MM.1S (cell line): ENCODE measurements at regions not wholly inside any gene's neighbourhood (a gene's known extent, or its start where the extent isn't known, plus 50 kb on each side); places are given as distances from the start of the nearest gene placed in this dataset.

ENCODE experiments used
- DNase-seq: peaks from one replicate; pipeline ENCODE4 v3.0.0-alpha.2; 2015
- H2AFZ ChIP-seq: fragments of 300-600 bp; sonication (generic); 2 replicates; pipeline ENCODE4 v1.6.0; 2016; ENCODE audit warnings: antibody characterized with exemption, low read length
- H3F3A ChIP-seq: fragments of 300-600 bp; sonication (generic); 2 replicates; pipeline ENCODE4 v1.6.1; 2016; ENCODE audit warnings: mild to moderate bottlenecking, antibody characterized with exemption, low read length, moderate library complexity, mixed read lengths; ENCODE audit not compliant: insufficient read depth
- H3K27ac ChIP-seq: fragments of 300-600 bp; sonication (generic); 2 replicates; pipeline ENCODE4 v1.5.1; 2016; ENCODE audit warnings: mild to moderate bottlenecking, low read length
- H3K27me3 ChIP-seq: fragments of 300-600 bp; sonication (generic); replicated peaks from 2 replicates; pipeline ENCODE4 v1.6.0; 2016; ENCODE audit warnings: low read length; ENCODE audit not compliant: insufficient read depth
- H3K36me3 ChIP-seq: fragments of 300-600 bp; sonication (generic); replicated peaks from 2 replicates; pipeline ENCODE4 v1.6.1; 2016; ENCODE audit warnings: mild to moderate bottlenecking, low read length, mixed read lengths; ENCODE audit not compliant: insufficient read depth
- H3K4me1 ChIP-seq: fragments of 300-600 bp; sonication (generic); 2 replicates; pipeline ENCODE4 v1.6.1; 2016; ENCODE audit warnings: low read length, mixed read lengths
- H3K4me2 ChIP-seq: fragments of 300-600 bp; sonication (generic); 2 replicates; pipeline ENCODE4 v1.6.0; 2016; ENCODE audit warnings: low read depth, low read length
- H3K4me3 ChIP-seq: fragments of 300-600 bp; sonication (generic); 2 replicates; pipeline ENCODE4 v1.5.1; 2016; ENCODE audit warnings: low read length, mixed read lengths
- H3K79me2 ChIP-seq: fragments of 300-600 bp; sonication (generic); 2 replicates; pipeline ENCODE4 v1.6.1; 2016; ENCODE audit warnings: mixed run types, low read length, mixed read lengths
- H3K9ac ChIP-seq: fragments of 300-600 bp; sonication (generic); 2 replicates; pipeline ENCODE4 v1.6.1; 2016; ENCODE audit warnings: low read length, mixed read lengths
- H3K9me2 ChIP-seq: fragments of 300-600 bp; sonication (generic); replicated peaks from 2 replicates; pipeline ENCODE4 v1.6.1; 2016; ENCODE audit warnings: mild to moderate bottlenecking, low read length, mixed read lengths; ENCODE audit not compliant: insufficient read depth
- H3K9me3 ChIP-seq: fragments of 300-600 bp; sonication (generic); replicated peaks from 2 replicates; pipeline ENCODE4 v1.6.1; 2016; ENCODE audit warnings: mild to moderate bottlenecking, low read length, mixed read lengths; ENCODE audit not compliant: insufficient read depth
- H4K20me1 ChIP-seq: fragments of 300-600 bp; sonication (generic); 2 replicates; pipeline ENCODE4 v1.6.1; 2016; ENCODE audit warnings: mild to moderate bottlenecking, low read length, moderate library complexity, mixed read lengths; ENCODE audit not compliant: insufficient read depth
- EZH2 ChIP-seq: fragments of 300-600 bp; sonication (generic); optimal IDR thresholded peaks from 2 replicates; pipeline ENCODE3; 2017; ENCODE audit warnings: low read depth, mild to moderate bottlenecking, antibody characterized with exemption, low read length, mixed read lengths
- EZH2phosphoT487 ChIP-seq: fragments of 300-600 bp; sonication (generic); IDR thresholded peaks from 2 replicates; pipeline ENCODE4 v1.6.1; 2018; ENCODE audit warnings: antibody characterized with exemption, low read length
- TF ChIP-seq, protein P1 (sequence below): fragments of 300-600 bp; sonication (generic); IDR thresholded peaks from 2 replicates; pipeline ENCODE4 v1.5.1; 2016; ENCODE audit warnings: antibody characterized with exemption, low read length, mixed read lengths

DNA sequence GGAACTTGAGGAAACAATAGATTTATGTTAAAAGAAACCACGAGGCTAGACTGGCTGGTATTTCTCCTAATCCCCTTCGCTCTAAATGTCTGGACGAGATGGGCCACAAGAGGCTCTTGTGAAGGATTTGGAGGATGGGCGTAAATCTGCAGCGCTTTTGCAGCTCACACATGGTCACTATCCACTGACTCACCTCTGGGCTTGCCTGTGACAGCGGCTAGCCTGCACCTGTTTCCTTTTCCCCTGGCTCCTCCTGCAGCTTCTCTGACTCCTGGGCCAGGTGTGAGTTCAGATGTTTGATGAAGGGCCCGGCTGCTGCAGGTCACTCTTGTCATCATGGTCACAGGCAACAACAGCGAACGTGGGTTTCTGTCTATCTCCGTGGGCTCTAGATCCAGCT, 629.4 kb downstream of the CBLN4 start:
- DNase-seq: no peak
- TF ChIP-seq EZH2 (no peak), EZH2phosphoT487 (no peak)
- TF ChIP-seq, protein P1, sequence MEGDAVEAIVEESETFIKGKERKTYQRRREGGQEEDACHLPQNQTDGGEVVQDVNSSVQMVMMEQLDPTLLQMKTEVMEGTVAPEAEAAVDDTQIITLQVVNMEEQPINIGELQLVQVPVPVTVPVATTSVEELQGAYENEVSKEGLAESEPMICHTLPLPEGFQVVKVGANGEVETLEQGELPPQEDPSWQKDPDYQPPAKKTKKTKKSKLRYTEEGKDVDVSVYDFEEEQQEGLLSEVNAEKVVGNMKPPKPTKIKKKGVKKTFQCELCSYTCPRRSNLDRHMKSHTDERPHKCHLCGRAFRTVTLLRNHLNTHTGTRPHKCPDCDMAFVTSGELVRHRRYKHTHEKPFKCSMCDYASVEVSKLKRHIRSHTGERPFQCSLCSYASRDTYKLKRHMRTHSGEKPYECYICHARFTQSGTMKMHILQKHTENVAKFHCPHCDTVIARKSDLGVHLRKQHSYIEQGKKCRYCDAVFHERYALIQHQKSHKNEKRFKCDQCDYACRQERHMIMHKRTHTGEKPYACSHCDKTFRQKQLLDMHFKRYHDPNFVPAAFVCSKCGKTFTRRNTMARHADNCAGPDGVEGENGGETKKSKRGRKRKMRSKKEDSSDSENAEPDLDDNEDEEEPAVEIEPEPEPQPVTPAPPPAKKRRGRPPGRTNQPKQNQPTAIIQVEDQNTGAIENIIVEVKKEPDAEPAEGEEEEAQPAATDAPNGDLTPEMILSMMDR: no peak
- no peak overlapping the region for H2AFZ ChIP-seq
- no peaks in the 10 kb centered on the region for H3F3A ChIP-seq
- no peak overlapping the region for H3K9ac ChIP-seq
- no peak overlapping the region for H3K27ac ChIP-seq
- no peak overlapping the region for H3K4me3 ChIP-seq
- no peaks in the 10 kb centered on the region for H3K4me1 ChIP-seq
- no peaks in the 10 kb centered on the region for H3K27me3 ChIP-seq
- no peaks in the 10 kb centered on the region for H4K20me1 ChIP-seq
- no peaks in the 10 kb centered on the region for H3K79me2 ChIP-seq
- no peak overlapping the region for H3K4me2 ChIP-seq
- H3K9me3 ChIP-seq: no peaks in the 10 kb centered on the region
- no peaks in the 10 kb centered on the region for H3K9me2 ChIP-seq
- no peaks in the 10 kb centered on the region for H3K36me3 ChIP-seq

DNA sequence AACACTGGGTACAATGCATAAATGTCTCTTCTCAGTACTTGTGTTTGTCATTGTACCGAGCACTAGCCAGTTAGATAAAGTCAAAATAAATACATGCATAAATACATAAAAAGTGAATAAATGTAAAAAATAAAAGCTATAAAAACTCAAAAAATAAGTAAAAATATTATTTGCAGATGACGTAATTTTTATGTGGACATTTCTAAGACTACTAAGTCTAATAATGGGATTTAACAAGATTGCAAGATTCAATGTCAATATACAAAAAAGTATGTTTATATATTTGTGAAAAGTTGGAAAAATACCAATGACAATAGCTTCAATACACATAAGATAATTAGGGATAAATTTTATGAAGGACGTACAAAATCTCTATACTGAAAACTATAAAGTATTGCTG, 639.6 kb downstream of the CBLN4 start:
- Histone ChIP-seq H3K9ac (no peak overlapping the region), H2AFZ (no peak overlapping the region), H3K9me2 (no peaks in the 10 kb centered on the region), H4K20me1 (no peaks in the 10 kb centered on the region), H3K9me3 (no peaks in the 10 kb centered on the region), H3K4me1 (no peaks in the 10 kb centered on the region), H3K4me2 (no peak overlapping the region), H3F3A (no peaks in the 10 kb centered on the region), H3K4me3 (no peak overlapping the region), H3K27ac (no peak overlapping the region), H3K36me3 (no peaks in the 10 kb centered on the region), H3K27me3 (no peaks in the 10 kb centered on the region), H3K79me2 (no peaks in the 10 kb centered on the region)
- TF ChIP-seq EZH2phosphoT487 (no peak), EZH2 (no peak)
- TF ChIP-seq, protein P1: no peak
- no peak for DNase-seq

DNA sequence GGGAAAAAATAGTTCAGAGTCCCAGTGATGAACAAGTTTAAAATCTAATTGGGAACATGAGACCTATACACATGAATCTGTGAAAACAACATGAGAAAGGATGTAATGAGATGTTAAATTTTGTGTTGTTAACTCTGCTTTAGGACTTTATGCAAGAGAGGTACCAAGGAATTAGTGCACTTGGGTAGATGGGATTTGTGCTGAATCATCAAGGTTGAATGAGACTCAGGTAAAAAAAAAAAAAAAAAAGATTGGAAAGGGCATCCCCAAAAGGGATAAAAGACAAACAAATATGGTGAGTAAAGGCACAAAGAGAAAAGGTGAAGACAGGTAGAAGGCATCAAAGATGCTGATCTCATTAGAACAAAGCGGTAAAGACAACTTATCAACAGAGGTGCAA, 644.4 kb downstream of the CBLN4 start:
- no peak for TF ChIP-seq EZH2

GRCh38 chr20:55354720-55355119, 650.6 kb downstream of the CBLN4 start:
- no peak overlapping the region for H3K4me3 ChIP-seq
- no peak overlapping the region for H3K9ac ChIP-seq
- no peaks in the 10 kb centered on the region for H3K79me2 ChIP-seq
- H3F3A ChIP-seq: no peaks in the 10 kb centered on the region
- H3K27ac ChIP-seq: no peak overlapping the region
- no peak for TF ChIP-seq EZH2phosphoT487
- no peaks in the 10 kb centered on the region for H3K36me3 ChIP-seq
- no peaks in the 10 kb centered on the region for H3K9me3 ChIP-seq
- H3K9me2 ChIP-seq: no peaks in the 10 kb centered on the region
- H3K27me3 ChIP-seq: no peaks in the 10 kb centered on the region
- H3K4me1 ChIP-seq: no peaks in the 10 kb centered on the region
- no peak overlapping the region for H2AFZ ChIP-seq
- no peak overlapping the region for H3K4me2 ChIP-seq
- no peaks in the 10 kb centered on the region for H4K20me1 ChIP-seq
- DNase-seq: no peak

More for the DNA sequence above, 644.4 kb downstream of the CBLN4 start:
- Histone ChIP-seq H3K4me1 (no peaks in the 10 kb centered on the region), H3K79me2 (no peaks in the 10 kb centered on the region), H3K36me3 (no peaks in the 10 kb centered on the region), H3K9ac (no peak overlapping the region), H4K20me1 (no peaks in the 10 kb centered on the region), H3K27ac (no peak overlapping the region), H3F3A (no peaks in the 10 kb centered on the region), H3K4me2 (no peak overlapping the region), H3K27me3 (no peaks in the 10 kb centered on the region), H3K9me3 (no peaks in the 10 kb centered on the region), H2AFZ (no peak overlapping the region), H3K9me2 (no peaks in the 10 kb centered on the region), H3K4me3 (no peak overlapping the region)
- DNase-seq: no peak
